ENCODE measurements at regions not wholly inside any gene's neighbourhood (a gene's known extent, or its start where the extent isn't known, plus 50 kb on each side); places are given as distances from the start of the nearest gene placed in this dataset.

DNA sequence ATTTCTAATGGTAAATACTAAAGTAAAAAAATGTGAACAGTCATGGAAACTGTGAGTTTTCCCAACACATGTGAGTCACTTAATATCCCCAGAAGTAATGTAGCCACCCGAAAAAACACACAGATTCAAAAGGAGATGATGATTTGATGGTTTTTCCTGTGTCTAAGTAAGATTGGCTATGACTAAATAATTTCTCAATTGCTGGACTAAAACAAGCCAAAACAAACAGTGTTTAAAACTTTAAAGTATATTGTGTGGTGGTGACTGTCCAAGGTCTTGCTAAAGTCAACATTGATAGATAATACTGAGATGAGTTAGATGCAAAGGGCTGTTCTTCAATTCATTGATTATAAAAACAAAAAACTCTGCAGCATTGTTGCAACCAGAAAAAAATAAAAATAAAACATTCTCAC is 89.6 kb upstream of the SOX5 start:
- Mint-ChIP-seq H3K4me1 (ENCODE audit: low read depth in 2 of 2) (no peaks in the 10 kb centered on the region), H3K36me3 (no peaks in the 10 kb centered on the region), H3K27me3 (no peaks in the 10 kb centered on the region), H3K4me3 (no peak overlapping the region), H3K27ac (no peak overlapping the region), H3K9me3 (no peaks in the 10 kb centered on the region)
- DNase-seq (ENCODE audit: low spot score) (no peak), ATAC-seq (no peak)

- H3K36me3 Mint-ChIP-seq: no peaks in the 10 kb centered on the region
- no peaks in the 10 kb centered on the region for H3K27me3 Mint-ChIP-seq
- H3K4me1 Mint-ChIP-seq (ENCODE audit: low read depth in 2 of 2): no peaks in the 10 kb centered on the region
- no peak for DNase-seq (ENCODE audit: low spot score)
- ATAC-seq: no peak
- H3K27ac Mint-ChIP-seq: no peak overlapping the region
- H3K4me3 Mint-ChIP-seq: no peak overlapping the region
- no peaks in the 10 kb centered on the region for H3K9me3 Mint-ChIP-seq
These were observed 88.9 kb upstream of the SOX5 start for GRCh38 chr12:24038211-24038997.

GRCh38 chr12:24036438-24037216 is 87.2 kb upstream of the SOX5 start:
- ATAC-seq: no peak
- DNase-seq (ENCODE audit: low spot score): no peak
- Mint-ChIP-seq H3K36me3 (no peaks in the 10 kb centered on the region), H3K4me3 (no peak overlapping the region), H3K27ac (no peak overlapping the region), H3K27me3 (no peaks in the 10 kb centered on the region), H3K9me3 (no peaks in the 10 kb centered on the region), H3K4me1 (ENCODE audit: low read depth in 2 of 2) (no peaks in the 10 kb centered on the region)

DNA sequence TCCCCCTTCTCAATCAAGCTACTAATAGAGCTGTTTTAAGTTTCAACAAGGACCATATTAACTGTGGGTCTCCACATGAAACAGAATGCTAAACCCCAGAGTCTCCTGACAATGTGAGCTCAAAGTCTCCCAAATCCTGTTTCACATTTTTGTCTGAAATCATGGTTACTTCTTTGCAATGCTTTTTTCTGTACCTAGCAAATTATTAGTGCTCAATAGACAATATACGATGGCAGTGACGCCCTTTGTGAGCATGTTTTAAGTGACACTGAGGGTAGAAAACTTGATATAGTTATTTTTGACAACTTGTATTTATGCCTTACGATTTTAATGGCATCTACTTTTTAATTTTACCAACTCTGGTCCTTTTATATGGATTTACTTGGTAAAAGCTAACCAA is 85.4 kb upstream of the SOX5 start:
- Mint-ChIP-seq H3K27ac (no peak overlapping the region), H3K27me3 (no peaks in the 10 kb centered on the region), H3K4me3 (no peak overlapping the region), H3K4me1 (ENCODE audit: low read depth in 2 of 2) (no peaks in the 10 kb centered on the region), H3K36me3 (no peaks in the 10 kb centered on the region), H3K9me3 (no peaks in the 10 kb centered on the region)
- ATAC-seq (no peak), DNase-seq (ENCODE audit: low spot score) (no peak)

DNA sequence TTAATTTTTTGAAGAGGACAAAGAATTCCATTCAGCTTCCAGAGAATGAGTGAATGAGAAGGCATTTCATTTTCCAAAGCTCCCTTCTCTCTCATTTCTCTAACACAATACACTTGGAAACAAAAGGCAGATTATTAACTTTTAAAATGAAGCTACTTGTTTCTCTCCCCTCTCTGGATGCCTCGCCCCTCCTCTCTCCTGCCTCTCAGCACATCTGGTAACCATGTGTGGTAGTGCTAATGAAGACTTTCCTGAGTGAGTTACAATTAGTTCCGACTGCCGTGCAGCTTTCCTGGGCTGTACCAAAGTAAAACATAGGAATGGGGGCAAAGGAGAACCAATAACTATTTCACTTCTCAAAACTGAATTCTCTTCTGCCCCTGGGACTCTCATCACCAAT is 84.7 kb upstream of the SOX5 start:
- Mint-ChIP-seq H3K36me3 (no peaks in the 10 kb centered on the region), H3K27me3 (no peaks in the 10 kb centered on the region), H3K27ac (no peak overlapping the region), H3K9me3 (no peaks in the 10 kb centered on the region), H3K4me3 (no peak overlapping the region), H3K4me1 (ENCODE audit: low read depth in 2 of 2) (no peaks in the 10 kb centered on the region)
- DNase-seq (ENCODE audit: low spot score) (no peak), ATAC-seq (no peak)

- H3K36me3 Mint-ChIP-seq: no peaks in the 10 kb centered on the region
- no peak overlapping the region for H3K27ac Mint-ChIP-seq
- H3K4me3 Mint-ChIP-seq: no peak overlapping the region
- no peak for DNase-seq (ENCODE audit: low spot score)
- no peak for ATAC-seq
- no peaks in the 10 kb centered on the region for H3K27me3 Mint-ChIP-seq
- H3K4me1 Mint-ChIP-seq (ENCODE audit: low read depth in 2 of 2): no peaks in the 10 kb centered on the region
- H3K9me3 Mint-ChIP-seq: peaks cover 5% of the 10 kb centered on the region
These were observed 77.9 kb upstream of the SOX5 start for GRCh38 chr12:24027352-24027751.

DNA sequence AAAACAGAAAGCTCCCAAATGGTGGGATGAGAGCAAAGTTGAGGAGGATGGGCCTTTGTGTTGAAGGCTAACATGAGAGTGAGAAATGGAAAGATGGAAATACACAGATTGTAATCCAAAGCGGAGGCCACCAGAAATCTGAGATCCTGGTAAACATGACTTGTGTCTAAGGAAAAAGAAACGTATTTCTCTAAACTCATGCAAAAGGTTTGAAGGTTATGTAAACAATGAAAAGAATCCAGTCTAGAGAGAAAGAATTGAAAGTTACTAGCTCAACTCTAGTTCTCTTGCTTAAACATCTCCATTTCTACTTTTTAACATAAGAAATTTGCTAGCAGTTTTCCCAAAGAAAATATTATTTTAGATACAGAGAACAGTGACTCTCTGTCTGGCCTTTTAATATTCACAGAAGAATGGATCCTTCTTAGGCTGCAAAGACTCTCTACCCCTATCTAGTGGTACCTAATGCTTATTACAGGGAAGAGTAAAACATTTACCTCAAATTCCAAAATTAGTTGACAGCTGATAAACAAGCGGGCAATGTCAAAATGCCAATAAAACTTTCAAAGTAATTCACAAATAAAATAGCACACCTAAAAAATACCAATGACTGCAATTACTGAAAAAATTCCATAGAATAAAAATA is 75.8 kb upstream of the SOX5 start:
- Mint-ChIP-seq H3K27ac (no peak overlapping the region), H3K36me3 (no peaks in the 10 kb centered on the region), H3K4me1 (ENCODE audit: low read depth in 2 of 2) (no peaks in the 10 kb centered on the region), H3K27me3 (no peaks in the 10 kb centered on the region), H3K9me3 (peaks cover 8% of the 10 kb centered on the region), H3K4me3 (no peak overlapping the region)
- no peak for ATAC-seq
- no peak for DNase-seq (ENCODE audit: low spot score)

GRCh38 chr12:24023081-24023480 is 73.6 kb upstream of the SOX5 start:
- H3K36me3 Mint-ChIP-seq: no peaks in the 10 kb centered on the region
- H3K9me3 Mint-ChIP-seq: peaks cover 8% of the 10 kb centered on the region
- H3K27ac Mint-ChIP-seq: no peak overlapping the region
- H3K4me3 Mint-ChIP-seq: no peak overlapping the region
- H3K27me3 Mint-ChIP-seq: no peaks in the 10 kb centered on the region
- H3K4me1 Mint-ChIP-seq (ENCODE audit: low read depth in 2 of 2): no peaks in the 10 kb centered on the region
- ATAC-seq (no peak), DNase-seq (ENCODE audit: low spot score) (no peak)

GRCh38 chr12:24021164-24021502 is 71.7 kb upstream of the SOX5 start:
- Mint-ChIP-seq H3K4me1 (ENCODE audit: low read depth in 2 of 2) (no peaks in the 10 kb centered on the region), H3K4me3 (no peak overlapping the region), H3K36me3 (no peaks in the 10 kb centered on the region), H3K27ac (no peak overlapping the region), H3K27me3 (no peaks in the 10 kb centered on the region), H3K9me3 (peaks cover 9% of the 10 kb centered on the region)
- ATAC-seq (no peak), DNase-seq (ENCODE audit: low spot score) (no peak)

- Mint-ChIP-seq H3K4me3 (no peak overlapping the region), H3K27me3 (no peaks in the 10 kb centered on the region), H3K4me1 (ENCODE audit: low read depth in 2 of 2) (no peaks in the 10 kb centered on the region), H3K27ac (no peak overlapping the region), H3K9me3 (peaks cover 9% of the 10 kb centered on the region), H3K36me3 (no peaks in the 10 kb centered on the region)
- DNase-seq (ENCODE audit: low spot score) (no peak), ATAC-seq (no peak)
These were observed 71.1 kb upstream of the SOX5 start for GRCh38 chr12:24020397-24021163.

DNA sequence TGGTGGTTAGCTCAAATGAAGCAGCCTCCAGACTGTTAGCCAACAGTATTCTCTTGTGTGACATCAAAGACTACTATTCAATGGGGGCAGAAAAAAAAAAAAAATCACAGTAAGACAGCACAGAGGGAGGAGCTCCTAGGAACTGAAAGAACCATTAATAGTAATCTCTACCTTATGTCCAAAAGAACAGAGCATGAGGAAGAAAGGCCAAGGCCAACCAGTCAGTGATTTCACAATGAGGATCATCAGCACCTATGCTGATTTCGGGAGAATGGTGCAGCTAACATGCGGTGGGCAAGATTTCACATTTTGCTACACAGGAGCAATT is 66.3 kb upstream of the SOX5 start:
- DNase-seq (ENCODE audit: low spot score): no peak
- Mint-ChIP-seq H3K27ac (no peak overlapping the region), H3K27me3 (no peaks in the 10 kb centered on the region), H3K4me1 (ENCODE audit: low read depth in 2 of 2) (no peaks in the 10 kb centered on the region), H3K9me3 (peaks cover 6% of the 10 kb centered on the region), H3K4me3 (no peak overlapping the region), H3K36me3 (no peaks in the 10 kb centered on the region)
- ATAC-seq: no peak

- Mint-ChIP-seq H3K9me3 (peaks cover 6% of the 10 kb centered on the region), H3K36me3 (no peaks in the 10 kb centered on the region), H3K4me1 (ENCODE audit: low read depth in 2 of 2) (no peaks in the 10 kb centered on the region), H3K4me3 (no peak overlapping the region), H3K27ac (no peak overlapping the region), H3K27me3 (no peaks in the 10 kb centered on the region)
- ATAC-seq: no peak
- DNase-seq (ENCODE audit: low spot score): no peak
These were observed 65.7 kb upstream of the SOX5 start for GRCh38 chr12:24014915-24015832.

DNA sequence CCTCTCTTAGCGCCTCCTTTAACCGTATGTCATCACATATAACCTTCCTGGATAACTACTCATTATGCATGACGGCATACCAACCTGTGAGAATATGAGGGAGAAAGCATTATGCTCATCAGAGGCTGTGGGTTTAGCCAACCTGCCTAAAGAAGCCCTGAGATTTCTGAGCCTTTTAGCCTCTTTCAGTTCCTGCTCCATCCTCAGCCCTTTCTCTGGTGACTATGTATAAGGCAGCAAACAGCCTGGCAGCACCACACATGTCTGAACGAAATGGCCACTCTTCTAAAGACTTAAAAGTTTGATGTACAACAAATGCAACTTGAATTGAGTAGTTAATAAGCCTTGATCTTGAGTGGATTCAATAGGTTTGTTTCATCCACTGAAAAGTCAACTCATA is 64.8 kb upstream of the SOX5 start:
- no peaks in the 10 kb centered on the region for H3K36me3 Mint-ChIP-seq
- DNase-seq (ENCODE audit: low spot score) (no peak), ATAC-seq (no peak)
- no peaks in the 10 kb centered on the region for H3K27me3 Mint-ChIP-seq
- H3K4me3 Mint-ChIP-seq: no peak overlapping the region
- H3K9me3 Mint-ChIP-seq: peaks cover 6% of the 10 kb centered on the region
- H3K4me1 Mint-ChIP-seq (ENCODE audit: low read depth in 2 of 2): no peaks in the 10 kb centered on the region
- no peak overlapping the region for H3K27ac Mint-ChIP-seq

Data from natural killer cell treated with Interleukin-12 subunit alpha and Interleukin-12 subunit beta and Interleukin-15 and Interleukin-18, amount 100 ng/mL, for 72 hours (primary cell).